ENCODE measurements at regions not wholly inside any gene's neighbourhood (a gene's known extent, or its start where the extent isn't known, plus 50 kb on each side); places are given as distances from the start of the nearest gene placed in this dataset.

DNA sequence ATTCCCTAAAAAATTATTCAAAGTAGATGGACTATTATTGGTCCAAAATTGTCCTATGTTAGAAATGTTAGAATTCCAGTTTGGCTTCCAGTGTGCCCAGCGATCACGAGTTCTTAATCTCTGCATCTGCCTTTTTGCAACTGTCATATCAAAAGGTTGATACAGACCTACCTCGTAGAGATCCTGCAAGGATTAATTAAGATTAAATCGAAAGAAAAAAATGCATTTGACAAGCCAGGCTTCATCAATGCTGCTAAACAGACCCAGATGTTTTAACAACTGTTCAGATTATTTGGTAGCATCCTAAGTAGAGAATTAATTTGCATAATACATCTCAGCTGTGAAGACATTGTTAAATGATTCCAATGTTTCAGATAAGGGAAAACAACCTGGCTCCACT, 336.5 kb downstream of the CRPPA start:
- DNase-seq: no peak

DNA sequence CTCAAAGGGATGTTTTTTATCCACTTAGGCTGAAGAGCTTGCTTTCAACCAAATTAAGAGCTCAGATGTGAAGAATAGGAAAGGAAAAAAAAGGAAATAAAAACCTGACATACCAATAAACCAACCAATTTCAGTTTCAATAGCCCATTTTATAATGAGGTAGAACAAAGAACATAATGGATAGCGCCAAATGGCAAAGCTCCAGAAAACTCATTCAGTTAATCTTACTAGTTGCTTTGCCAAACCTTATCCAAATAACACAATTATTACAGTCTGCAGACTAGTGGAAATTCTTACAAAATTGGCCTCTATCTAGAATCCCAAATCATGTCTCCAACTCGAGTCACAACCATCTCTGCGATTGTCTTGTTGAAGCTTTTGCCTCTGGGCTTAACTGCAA, 337.0 kb downstream of the CRPPA start:
- DNase-seq: no peak

DNA sequence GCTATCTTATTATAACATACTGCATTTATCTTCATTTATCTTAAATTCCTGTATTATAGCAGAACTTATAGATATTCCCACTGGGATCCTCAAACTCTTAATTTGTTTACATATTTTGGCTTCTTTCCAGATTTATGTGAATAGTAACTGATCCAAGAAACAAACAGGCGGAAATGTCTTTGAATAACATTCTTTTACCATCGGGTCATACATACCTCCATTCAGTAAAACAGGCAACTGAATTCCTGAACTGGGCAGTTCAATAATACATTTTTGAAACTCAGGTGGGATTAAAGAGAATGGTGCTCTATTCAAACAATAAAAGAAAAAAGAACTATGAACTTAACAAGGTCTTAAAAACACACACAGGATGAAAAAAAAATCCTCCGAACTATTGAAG, 337.4 kb downstream of the CRPPA start:
- DNase-seq: no peak

DNA sequence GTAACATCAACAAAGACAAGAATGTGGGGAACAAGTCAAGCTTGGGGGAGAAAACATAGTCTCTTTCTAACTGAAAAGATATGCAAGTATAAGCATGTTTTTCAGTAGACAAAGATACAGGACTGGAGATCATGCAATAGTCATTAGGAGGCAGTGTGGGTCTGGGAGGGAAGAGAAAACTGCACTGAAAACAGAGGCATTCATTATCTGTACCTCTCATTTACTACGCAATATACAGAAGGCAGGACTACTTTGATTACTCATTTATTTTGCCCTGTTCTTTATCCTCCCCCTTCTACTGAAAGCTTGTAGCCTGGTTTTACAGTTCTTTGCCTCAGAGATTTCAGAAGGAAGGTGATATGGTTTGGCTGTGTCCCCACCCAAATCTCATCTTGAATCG, 341.2 kb downstream of the CRPPA start:
- DNase-seq: no peak

DNA sequence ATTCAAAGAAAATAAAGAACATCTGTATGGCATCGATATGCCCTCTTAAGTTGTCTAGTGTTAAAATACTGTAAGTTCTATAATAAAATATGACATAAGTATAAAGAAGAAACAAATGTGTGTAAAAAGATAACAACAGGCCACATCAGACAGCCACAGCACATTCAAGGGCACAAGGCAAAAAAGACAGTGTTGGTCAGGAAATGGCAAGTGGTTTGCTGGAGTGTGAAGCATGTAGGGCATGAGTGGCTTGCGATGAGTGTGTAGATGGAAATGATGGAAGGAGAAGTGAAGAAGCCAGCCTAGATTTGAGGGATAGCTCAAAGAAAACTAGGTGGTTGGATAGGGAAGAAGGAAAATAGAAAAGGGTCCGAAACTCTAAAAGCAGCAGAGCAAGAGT, 341.6 kb downstream of the CRPPA start:
- DNase-seq: no peak

DNA sequence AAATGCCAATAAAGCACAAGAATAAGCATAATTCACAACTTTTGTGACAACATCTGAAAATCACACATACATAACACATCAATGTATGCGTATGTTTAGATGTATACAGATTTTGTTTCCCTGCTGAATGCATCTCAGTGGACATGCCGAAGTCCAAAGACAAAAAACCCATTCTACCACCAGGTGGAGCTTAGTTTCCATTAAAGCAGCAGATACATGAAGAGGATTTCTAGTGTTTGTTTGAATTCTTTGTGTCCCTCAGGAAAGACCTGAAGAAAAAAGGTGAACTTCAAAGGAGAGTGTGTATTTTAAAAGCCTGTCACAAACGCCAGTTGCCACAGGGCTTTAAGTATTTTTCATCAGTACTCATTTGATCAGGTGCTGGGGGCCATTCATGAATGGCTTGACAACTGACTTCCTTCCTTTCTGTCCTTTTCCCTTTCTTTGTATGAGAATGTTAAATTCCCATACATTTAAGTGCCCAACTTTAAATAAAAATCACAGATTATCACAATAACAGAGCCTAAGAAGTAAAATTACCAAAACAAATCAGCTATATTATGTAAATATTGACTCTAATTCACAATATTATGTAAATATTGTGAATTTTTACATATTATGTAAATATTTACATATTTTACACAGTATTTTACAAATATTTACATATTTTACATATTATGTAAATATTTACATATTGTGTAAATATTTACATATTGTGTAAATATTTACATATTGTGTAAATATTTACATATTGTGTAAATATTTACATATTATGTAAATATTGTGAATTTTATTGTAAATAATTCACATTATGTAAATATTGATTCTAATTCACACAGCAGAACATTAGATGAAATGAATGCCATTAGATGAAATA, 343.0 kb downstream of the CRPPA start:
- DNase-seq: no peak

DNA sequence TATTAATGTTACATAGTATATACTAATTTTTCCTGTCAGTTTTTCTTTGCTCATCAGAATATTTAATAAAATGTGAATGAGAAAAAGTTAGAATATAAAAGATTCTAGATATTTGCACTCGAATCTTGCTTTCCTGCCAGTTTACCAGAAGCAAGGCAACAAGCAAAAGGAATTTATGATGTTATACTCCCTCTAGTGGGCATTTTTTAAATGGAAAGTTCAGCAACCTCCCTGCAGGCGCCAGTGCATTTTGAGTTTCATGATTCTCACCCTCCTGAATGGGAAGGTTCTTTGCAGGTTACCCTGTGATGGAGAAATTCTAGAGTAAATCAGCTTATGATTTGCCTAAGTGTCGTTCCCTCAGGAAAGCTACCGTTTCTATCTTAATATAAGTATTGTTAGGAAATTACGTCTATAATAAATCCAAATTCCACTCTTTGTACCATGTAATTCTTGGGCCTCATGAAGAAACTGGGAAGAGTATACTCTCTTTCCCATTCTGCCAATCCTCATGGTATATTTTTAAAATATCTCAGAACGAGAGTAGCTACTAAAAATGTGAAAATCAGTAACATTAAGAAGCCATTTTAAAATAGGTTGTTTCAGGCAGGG, 350.0 kb downstream of the CRPPA start:
- no peak for DNase-seq

DNA sequence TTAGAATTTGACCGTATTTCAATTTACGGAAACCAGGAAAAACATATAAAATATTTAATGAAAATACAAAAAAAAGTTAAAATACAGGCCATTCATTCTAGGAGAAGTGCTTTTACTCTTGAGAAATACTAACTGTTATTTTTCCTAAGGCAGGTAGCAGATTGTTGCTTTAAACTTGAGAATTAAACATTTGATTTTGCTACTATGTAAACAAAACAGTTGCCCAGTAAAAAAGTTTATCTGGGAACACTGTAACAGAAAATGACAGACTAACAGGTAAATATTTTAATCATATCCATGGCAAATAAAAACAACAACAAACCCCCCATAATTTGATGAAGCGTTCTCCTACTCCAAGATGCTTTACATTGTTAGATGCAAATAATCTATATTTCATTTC, 350.5 kb downstream of the CRPPA start:
- DNase-seq: no peak

DNA sequence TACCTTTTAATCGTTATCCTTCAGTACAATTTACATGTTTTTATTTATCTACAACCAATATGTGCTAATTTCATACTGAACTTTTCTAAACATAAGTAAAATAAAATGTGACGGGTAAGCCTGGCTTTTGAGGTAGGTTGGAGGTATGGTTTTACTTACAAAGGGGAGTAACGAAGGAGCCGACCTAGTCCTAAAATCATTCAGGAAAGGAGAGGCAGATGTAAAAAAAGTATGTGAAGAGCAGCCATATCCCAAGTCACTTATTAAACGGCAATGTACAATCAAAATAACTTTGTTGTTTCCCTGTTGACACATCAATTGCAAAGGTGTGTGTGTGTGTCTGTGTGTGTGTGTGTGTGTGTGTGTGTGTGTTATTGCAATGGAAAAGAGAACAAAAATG, 351.3 kb downstream of the CRPPA start:
- no peak for DNase-seq

DNA sequence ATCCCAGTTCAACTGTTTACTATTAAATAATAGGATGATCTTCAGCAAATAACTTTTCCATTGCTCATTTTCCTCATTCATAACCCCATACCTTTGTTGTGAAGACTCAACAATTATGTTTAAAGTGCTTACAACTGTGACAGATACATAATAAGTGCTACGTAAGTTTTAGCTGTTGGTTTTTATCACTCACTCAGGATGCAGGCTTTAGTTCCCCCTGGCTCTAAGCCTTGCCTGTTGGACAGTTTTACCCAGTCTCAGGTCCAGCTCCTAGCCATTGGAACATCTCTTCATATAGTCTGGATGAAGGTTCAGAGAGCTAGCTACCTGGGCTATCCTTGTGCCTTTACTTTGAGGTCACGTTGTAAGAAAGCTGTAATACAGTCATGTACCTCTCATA, 353.2 kb downstream of the CRPPA start:
- DNase-seq: no peak

DNA sequence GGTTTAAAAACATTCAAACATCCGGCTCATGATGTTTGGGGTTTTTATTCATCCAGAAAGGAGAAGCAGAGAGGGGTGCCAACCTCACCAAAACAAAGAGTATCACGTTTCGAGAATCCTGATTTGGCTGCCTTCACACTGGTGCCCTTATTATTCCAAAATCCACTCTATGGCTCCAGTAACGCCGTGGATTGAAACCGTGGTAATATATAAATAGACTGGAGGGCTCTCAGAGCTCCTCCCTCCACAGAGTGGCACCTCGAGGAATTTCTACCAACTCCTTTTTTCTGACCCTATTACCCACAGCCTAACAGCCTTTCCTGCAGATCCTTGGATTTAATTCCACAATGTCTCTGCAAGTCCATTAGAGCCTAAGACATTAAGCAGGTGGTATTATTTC, 353.6 kb downstream of the CRPPA start:
- DNase-seq: no peak

DNA sequence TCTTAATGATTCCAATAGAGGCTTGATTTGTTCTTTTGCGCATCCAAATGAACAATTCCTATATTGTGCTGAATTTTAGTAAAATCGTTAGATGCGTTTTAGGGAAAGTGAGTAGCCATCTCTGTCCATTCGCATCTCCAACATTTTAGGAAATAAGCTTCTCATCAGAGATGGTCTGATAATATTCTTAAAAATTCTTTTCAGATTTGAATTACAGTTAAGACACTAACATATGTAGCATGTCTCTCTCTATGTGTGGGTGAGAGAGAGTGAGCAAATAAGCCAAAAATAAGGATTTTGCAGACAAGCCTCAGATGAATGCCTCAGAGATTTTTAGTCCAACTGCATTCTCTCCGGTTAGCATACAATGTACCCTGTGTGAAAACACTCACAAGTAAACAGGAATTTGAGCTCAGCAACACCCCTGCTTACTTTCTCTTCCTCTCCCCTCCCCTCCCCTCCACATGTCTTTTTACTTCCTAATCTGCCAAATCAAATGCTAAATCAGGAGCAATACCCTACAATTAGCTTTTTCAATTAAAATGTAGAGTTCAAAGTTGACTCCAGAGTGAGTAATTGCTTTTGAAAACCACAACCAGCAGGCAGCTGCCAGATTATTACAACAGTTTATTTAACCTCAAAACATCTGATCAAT, 354.4 kb downstream of the CRPPA start:
- DNase-seq: no peak

DNA sequence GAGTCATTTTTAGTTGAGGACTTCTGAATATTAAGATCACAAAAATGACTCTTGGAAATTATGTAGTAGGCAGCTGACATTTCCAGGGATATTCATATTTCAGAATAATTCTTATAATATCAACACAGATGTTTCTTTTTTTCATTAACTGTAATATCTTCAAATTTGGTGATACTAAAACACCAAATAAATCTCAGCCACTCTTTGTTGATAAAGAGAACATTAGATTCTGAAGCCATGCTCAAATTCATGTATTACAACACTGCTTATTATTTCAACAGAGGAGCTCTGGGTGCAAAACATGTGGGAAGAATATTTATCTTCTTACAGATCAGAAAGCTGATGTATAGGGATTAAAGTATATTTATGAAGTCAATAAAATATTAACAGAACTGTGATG, 355.4 kb downstream of the CRPPA start:
- no peak for DNase-seq

DNA sequence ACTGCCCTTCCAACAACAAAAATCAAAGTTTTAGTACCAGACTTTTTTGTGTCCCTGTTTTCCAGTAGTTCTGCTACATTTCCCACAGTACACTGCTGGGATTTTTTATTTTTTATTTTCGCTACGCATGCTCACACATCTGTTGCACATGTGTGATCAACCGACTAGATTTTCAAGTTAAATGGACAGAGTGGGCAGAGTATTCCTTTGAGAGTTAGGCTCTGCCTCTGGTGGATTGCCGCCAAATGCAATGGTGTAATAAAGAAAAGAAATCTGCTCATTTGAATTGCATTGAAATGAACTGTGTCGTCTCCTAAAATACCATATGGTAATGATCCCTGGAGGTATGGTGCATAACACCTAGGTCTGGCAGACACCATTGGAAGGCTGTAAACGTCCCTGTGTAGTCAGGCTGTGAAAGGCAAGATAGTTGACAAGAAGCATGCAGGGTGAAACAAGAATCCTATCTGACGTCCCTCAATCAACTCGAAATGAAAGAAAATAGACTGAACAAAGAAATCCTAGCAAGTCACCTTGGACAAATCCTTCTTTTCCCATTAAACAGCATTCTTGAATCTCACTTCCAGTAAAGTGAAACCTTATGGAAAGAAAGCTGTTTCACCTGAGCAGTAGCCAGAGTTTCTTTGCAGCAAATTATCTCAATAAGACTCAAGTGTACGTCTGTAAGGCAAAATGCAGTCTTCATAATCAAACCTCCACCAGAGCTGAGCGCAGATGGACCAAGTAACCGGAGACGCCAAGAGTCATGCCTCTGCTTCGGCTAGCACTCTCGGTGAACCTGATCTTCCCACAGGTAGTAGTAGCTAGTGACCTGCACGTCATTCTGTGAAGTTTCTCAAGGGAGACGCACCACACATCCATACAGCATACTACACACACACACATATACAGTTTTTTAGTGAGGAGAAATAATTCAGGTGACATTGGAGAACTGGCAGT, 357.3 kb downstream of the CRPPA start:
- DNase-seq: no peak

DNA sequence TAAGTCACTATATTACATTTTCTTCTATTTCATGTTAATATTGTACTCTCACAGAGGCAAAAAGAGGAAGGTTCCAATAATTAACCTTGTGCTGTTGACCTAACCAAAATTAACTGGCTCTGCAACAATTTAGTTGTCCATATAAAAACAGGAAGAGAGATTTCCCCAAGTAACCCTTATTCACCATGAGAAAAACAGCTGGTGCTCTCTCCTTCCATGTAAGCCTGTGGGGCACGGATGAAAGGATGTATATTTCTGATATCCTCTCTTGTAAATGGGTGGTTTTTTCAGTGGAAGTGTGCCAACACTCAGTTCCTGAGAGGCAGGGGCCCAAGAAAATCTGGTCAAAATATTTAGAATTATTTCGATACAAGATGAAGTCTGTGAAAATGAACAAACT, 358.1 kb downstream of the CRPPA start:
- no peak for DNase-seq

DNA sequence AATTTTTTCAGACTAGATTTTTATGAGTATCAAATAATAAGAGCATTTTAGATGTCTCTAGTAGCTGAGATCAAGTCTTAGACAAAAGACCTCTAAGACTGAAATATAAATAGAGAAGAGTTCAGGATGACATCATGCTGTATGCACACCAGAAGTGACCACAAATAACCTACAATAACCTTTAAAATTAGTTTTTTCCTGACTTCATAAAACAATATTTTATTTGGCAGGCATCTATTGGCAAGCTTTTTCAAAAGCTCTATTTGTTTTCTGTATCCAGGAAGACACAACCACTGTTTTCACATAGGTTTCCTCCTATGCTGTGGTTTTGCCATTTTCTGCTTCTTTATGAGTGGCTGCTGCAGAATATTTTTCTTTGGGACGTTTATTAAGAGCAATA, 359.1 kb downstream of the CRPPA start:
- DNase-seq: no peak

DNA sequence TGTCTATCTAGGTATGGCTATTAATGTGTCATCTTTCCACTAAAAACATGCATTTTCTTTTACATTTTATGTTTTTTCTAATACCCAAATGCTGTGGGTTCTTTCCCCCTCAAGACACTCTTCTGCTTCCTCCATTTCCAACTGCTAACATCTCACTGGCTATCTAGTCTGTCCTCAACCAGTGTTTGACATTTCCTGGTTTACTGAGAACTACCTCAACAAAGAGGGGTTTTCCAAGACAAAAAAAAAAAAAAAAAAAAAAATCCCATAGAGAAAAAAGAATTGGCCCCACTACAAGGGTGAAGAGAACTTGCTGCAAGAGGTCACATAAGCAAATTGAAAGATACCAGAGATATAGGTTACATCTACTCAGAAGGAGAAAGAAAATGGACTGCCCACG, 359.7 kb downstream of the CRPPA start:
- DNase-seq: no peak

DNA sequence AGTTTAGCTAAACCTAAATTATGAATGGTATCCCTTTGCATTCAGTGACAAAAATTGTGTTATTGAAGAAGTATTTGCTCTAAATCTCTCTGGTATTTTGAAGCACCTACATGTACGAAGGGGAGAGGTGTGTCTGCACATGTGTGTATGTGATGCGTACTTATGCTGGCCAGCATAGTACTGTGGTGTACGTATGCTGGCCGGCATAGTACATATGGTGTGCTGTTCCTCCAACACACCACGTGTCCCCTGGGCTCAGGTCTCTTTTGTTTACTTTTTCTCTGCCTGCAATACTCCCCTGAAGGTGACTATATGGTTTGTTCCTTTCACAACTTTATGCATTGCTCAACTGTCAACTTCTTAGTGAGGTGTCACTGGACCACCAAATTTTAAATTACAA, 360.3 kb downstream of the CRPPA start:
- DNase-seq: no peak

DNA sequence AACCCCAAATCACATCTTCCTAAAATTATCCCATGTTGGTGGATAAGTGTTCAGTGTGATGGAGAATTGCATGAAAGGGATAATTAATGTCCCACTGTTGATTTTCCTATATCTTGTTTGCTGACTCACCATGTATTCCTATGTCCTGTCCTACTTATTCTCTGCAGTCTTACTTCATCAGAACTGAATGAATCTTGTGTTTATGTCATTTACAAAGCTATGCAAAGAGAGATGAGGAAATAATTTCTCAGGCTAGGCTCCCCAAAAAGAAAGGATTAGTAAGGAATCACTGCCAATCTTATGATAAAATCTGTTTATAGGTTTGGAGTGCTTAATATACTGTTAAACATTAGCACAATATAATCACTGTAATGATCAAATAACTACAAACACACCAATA, 360.8 kb downstream of the CRPPA start:
- DNase-seq: no peak

DNA sequence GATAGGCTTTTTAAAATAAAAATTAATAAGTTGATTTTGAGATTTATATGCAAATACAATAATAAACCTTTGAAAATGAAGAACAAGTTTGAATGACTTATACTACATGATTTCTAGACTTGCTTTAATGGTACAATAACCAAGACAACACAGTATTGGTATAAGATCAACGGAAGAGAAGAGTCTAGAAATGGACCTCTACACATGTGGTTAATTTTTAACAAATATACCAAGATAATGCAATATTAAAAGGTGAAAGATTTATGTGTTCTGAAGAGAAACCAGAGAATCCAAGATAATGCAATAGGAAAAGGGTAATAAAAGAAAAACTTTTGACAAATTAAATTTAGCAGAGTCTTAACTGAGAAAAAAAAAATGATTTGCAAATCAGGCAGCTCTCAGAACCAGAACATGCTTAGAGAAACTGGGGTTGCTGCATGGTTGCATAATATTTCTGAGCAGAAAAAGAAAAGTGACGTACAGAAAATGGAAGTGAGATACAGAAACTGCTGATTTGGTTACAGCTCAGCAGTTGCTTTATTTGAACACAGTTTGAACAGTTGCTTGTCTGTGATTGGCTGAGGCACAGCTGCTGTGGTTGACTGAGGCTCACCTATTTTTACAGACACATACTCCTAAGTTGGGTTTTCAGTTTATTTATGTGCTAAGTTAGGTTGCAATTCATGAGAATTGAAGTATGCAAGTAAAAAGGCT, 365.9 kb downstream of the CRPPA start:
- no peak for DNase-seq

DNA sequence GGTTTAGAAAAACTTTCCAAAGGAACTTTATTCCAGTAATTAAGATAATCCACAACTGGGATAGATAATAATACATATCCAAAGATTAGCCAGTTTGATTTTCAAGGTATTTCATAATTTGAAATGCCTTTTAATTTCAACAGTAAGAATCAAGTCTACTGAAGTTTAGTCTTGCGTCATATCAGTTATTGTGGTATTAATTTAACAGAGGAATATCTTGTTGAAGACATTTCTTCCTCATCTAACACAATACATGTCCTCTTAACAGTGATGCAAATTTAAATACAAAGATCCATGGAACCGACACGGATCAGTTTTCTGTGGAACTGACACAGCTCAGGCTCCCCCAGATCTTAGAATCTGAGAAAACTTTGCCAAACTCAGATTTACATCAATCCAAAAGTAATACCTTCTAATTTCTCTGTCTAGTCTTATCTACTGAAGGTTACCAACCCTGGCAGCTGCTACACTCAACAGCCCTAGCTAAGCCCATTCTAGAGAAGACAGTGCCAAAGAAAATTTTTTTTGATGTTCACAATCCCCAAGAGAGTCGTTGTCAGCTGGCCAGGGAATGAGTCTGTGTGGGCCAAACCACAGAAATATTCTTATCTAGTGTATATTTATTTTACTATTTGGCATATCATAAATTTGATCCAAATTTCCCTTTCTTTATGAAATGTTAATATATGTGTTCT, 365.2 kb upstream of the MEOX2 start:
- no peak for DNase-seq

DNA sequence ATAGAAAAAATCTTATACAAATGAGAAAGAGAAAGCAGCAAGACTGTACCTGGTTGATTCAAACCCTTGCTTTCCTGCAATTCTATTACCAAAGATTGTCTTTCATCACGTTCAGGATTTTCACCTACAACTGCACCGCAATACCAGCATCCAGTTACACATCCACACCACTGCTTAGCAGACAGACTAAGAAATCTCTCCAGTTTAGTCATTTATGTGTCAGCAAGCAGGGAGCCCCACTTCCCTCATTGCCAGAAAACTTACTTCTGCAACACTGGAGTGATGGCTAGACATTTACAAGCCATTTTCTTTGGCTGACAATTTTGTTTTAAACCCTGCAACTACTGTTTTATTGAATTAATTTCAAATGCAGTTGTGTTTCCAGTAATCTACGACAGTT, 359.6 kb upstream of the MEOX2 start:
- DNase-seq: no peak
